HepG2 (cell line): ENCODE measurements at regions not wholly inside any gene's neighbourhood (a gene's known extent, or its start where the extent isn't known, plus 50 kb on each side); places are given as distances from the start of the nearest gene placed in this dataset.

Experiments
- ETV5 ChIP-seq: IDR thresholded peaks from 2 replicates; pipeline ENCODE4 v1.6.1; 2018; ENCODE audit warnings: missing biosample characterization, missing genetic modification reagents, inconsistent platforms, borderline replicate concordance
- MAFG ChIP-seq: sonication (generic); formaldehyde crosslinking; IDR thresholded peaks from 2 replicates; pipeline ENCODE4 v1.5.1; 2020; ENCODE audit warnings: mild to moderate bottlenecking, missing genetic modification reagents
- RAD51 ChIP-seq: fragments of 450-650 bp; IDR thresholded peaks from 2 replicates; pipeline ENCODE4 v1.6.1; 2016; ENCODE audit warnings: borderline replicate concordance
- TBX2 ChIP-seq: sonication (generic); formaldehyde crosslinking; IDR thresholded peaks from 2 replicates; pipeline ENCODE4 v1.5.0; 2020; ENCODE audit warnings: missing genetic modification reagents, mild to moderate bottlenecking, borderline replicate concordance
- ZNF569 ChIP-seq: sonication (generic); formaldehyde crosslinking; IDR thresholded peaks from 2 replicates; pipeline ENCODE4 v1.5.0; 2020; ENCODE audit warnings: mild to moderate bottlenecking, missing genetic modification reagents, moderate library complexity, borderline replicate concordance
- ZNF615 ChIP-seq: sonication (generic); formaldehyde crosslinking; IDR thresholded peaks from 2 replicates; pipeline ENCODE4 v1.5.0; 2020; ENCODE audit warnings: mild to moderate bottlenecking, missing genetic modification reagents, borderline replicate concordance
- ZSCAN20 ChIP-seq: sonication (generic); formaldehyde crosslinking; IDR thresholded peaks from 2 replicates; pipeline ENCODE4 v1.4.0; 2020; ENCODE audit warnings: missing genetic modification reagents, mild to moderate bottlenecking, borderline replicate concordance
- TF ChIP-seq, protein P1 (sequence below): sonication (generic); IDR thresholded peaks from 2 replicates; pipeline ENCODE4 v1.6.1; 2016; ENCODE audit warnings: low read depth, borderline replicate concordance
- TF ChIP-seq, protein P2 (sequence below): IDR thresholded peaks from 2 replicates; pipeline ENCODE4 v1.6.1; 2016; ENCODE audit warnings: low read depth, control low read depth
- TF ChIP-seq, protein P3 (sequence below): sonication (generic); formaldehyde crosslinking; IDR thresholded peaks from 2 replicates; pipeline ENCODE4 v1.5.1; 2020; ENCODE audit warnings: mild to moderate bottlenecking, missing genetic modification reagents, moderate library complexity
- TF ChIP-seq, protein P4 (sequence below): IDR thresholded peaks from 2 replicates; pipeline ENCODE4 v1.6.1; 2012; ENCODE audit warnings: low read length, improper control_type of control experiment
- TF ChIP-seq, protein P5 (sequence below): sonication (generic); formaldehyde crosslinking; IDR thresholded peaks from 2 replicates; pipeline ENCODE4 v1.4.0; 2020; ENCODE audit warnings: missing genetic modification reagents, borderline replicate concordance

DNA sequence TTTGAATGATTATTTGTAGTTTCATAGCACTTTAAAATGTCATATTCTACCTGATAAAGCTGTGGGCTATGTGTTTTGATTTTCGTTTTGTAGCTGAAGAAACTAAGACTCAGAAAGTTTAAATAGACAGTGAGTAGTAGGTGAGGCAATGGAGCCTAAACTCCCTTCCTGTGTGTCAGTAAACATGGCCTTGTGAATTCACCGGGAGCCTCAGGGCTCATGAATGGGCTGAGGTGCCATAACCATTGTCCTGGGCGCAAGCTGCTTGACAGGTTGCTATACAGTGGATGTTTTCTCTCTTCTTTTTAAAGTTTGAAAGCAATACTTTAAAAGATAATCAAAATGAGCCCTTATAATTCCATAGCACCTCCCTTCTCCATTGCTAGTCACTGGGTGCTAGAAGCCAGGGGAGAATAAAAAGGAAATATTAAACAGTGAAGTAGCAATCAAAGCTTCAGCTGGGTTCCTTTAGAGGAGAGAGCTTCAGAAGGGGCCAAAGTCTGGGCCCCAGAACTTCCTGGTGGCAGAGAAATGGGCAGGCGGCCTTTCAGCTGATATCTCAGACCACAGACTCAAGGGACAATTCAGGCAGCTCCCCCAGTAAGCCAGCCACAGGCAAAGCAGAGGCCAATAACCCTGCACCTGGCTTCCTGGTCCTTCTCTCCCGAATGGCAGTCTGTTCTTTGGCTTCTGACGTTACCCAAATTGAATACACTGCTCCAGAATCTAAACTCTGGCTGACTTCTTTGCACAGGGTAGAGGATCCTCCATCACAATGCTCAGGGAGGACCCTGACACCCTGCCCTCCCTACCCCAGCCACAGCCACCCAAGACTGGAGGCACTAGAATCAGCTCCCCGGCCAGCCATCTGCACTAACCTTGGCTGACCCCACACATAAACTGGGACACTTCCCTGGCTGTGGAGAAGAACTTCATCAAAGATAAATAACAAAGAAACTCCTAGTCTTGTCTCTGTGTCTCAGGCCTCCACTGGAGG is 51.8 kb upstream of the NPAS2 start (continued):
- TF ChIP-seq ETV5 (CRISPR knock-in tag), result peak; percentile 81; the same call in 1 of the 2 replicates
- TF ChIP-seq TBX2 (CRISPR knock-in tag), result 0 out of 2 replicates have a peak, but pooled peaks have one; percentile 9
- TF ChIP-seq, protein P1, sequence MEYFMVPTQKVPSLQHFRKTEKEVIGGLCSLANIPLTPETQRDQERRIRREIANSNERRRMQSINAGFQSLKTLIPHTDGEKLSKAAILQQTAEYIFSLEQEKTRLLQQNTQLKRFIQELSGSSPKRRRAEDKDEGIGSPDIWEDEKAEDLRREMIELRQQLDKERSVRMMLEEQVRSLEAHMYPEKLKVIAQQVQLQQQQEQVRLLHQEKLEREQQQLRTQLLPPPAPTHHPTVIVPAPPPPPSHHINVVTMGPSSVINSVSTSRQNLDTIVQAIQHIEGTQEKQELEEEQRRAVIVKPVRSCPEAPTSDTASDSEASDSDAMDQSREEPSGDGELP, result no peak; the same call in 1 of the 2 replicates
- TF ChIP-seq, protein P2, sequence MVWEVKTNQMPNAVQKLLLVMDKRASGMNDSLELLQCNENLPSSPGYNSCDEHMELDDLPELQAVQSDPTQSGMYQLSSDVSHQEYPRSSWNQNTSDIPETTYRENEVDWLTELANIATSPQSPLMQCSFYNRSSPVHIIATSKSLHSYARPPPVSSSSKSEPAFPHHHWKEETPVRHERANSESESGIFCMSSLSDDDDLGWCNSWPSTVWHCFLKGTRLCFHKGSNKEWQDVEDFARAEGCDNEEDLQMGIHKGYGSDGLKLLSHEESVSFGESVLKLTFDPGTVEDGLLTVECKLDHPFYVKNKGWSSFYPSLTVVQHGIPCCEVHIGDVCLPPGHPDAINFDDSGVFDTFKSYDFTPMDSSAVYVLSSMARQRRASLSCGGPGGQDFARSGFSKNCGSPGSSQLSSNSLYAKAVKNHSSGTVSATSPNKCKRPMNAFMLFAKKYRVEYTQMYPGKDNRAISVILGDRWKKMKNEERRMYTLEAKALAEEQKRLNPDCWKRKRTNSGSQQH (CRISPR knock-in tag), result 0 out of 2 replicates have a peak, but pooled peaks have one; percentile 31
- 0 out of 2 replicates have a peak, but pooled peaks have one; percentile 35 for TF ChIP-seq ZSCAN20 (CRISPR knock-in tag)
- TF ChIP-seq, protein P3, sequence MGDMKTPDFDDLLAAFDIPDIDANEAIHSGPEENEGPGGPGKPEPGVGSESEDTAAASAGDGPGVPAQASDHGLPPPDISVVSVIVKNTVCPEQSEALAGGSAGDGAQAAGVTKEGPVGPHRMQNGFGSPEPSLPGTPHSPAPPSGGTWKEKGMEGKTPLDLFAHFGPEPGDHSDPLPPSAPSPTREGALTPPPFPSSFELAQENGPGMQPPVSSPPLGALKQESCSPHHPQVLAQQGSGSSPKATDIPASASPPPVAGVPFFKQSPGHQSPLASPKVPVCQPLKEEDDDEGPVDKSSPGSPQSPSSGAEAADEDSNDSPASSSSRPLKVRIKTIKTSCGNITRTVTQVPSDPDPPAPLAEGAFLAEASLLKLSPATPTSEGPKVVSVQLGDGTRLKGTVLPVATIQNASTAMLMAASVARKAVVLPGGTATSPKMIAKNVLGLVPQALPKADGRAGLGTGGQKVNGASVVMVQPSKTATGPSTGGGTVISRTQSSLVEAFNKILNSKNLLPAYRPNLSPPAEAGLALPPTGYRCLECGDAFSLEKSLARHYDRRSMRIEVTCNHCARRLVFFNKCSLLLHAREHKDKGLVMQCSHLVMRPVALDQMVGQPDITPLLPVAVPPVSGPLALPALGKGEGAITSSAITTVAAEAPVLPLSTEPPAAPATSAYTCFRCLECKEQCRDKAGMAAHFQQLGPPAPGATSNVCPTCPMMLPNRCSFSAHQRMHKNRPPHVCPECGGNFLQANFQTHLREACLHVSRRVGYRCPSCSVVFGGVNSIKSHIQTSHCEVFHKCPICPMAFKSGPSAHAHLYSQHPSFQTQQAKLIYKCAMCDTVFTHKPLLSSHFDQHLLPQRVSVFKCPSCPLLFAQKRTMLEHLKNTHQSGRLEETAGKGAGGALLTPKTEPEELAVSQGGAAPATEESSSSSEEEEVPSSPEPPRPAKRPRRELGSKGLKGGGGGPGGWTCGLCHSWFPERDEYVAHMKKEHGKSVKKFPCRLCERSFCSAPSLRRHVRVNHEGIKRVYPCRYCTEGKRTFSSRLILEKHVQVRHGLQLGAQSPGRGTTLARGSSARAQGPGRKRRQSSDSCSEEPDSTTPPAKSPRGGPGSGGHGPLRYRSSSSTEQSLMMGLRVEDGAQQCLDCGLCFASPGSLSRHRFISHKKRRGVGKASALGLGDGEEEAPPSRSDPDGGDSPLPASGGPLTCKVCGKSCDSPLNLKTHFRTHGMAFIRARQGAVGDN (CRISPR knock-in tag), result peak; percentile 12; the same call in 1 of the 2 replicates
- no peak for TF ChIP-seq MAFG (CRISPR knock-in tag)
- TF ChIP-seq ZNF615 (CRISPR knock-in tag), result 0 out of 2 replicates have a peak, but pooled peaks have one; percentile 49
- TF ChIP-seq RAD51, result no peak
- TF ChIP-seq, protein P4, sequence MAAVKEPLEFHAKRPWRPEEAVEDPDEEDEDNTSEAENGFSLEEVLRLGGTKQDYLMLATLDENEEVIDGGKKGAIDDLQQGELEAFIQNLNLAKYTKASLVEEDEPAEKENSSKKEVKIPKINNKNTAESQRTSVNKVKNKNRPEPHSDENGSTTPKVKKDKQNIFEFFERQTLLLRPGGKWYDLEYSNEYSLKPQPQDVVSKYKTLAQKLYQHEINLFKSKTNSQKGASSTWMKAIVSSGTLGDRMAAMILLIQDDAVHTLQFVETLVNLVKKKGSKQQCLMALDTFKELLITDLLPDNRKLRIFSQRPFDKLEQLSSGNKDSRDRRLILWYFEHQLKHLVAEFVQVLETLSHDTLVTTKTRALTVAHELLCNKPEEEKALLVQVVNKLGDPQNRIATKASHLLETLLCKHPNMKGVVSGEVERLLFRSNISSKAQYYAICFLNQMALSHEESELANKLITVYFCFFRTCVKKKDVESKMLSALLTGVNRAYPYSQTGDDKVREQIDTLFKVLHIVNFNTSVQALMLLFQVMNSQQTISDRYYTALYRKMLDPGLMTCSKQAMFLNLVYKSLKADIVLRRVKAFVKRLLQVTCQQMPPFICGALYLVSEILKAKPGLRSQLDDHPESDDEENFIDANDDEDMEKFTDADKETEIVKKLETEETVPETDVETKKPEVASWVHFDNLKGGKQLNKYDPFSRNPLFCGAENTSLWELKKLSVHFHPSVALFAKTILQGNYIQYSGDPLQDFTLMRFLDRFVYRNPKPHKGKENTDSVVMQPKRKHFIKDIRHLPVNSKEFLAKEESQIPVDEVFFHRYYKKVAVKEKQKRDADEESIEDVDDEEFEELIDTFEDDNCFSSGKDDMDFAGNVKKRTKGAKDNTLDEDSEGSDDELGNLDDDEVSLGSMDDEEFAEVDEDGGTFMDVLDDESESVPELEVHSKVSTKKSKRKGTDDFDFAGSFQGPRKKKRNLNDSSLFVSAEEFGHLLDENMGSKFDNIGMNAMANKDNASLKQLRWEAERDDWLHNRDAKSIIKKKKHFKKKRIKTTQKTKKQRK, result no peak
- TF ChIP-seq, protein P5, sequence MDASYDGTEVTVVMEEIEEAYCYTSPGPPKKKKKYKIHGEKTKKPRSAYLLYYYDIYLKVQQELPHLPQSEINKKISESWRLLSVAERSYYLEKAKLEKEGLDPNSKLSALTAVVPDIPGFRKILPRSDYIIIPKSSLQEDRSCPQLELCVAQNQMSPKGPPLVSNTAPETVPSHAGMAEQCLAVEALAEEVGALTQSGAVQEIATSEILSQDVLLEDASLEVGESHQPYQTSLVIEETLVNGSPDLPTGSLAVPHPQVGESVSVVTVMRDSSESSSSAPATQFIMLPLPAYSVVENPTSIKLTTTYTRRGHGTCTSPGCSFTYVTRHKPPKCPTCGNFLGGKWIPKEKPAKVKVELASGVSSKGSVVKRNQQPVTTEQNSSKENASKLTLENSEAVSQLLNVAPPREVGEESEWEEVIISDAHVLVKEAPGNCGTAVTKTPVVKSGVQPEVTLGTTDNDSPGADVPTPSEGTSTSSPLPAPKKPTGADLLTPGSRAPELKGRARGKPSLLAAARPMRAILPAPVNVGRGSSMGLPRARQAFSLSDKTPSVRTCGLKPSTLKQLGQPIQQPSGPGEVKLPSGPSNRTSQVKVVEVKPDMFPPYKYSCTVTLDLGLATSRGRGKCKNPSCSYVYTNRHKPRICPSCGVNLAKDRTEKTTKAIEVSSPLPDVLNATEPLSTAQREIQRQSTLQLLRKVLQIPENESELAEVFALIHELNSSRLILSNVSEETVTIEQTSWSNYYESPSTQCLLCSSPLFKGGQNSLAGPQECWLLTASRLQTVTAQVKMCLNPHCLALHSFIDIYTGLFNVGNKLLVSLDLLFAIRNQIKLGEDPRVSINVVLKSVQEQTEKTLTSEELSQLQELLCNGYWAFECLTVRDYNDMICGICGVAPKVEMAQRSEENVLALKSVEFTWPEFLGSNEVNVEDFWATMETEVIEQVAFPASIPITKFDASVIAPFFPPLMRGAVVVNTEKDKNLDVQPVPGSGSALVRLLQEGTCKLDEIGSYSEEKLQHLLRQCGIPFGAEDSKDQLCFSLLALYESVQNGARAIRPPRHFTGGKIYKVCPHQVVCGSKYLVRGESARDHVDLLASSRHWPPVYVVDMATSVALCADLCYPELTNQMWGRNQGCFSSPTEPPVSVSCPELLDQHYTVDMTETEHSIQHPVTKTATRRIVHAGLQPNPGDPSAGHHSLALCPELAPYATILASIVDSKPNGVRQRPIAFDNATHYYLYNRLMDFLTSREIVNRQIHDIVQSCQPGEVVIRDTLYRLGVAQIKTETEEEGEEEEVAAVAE (CRISPR knock-in tag), result no peak
- no peak for TF ChIP-seq ZNF569 (CRISPR knock-in tag)
